ENCODE measurements at regions not wholly inside any gene's neighbourhood (a gene's known extent, or its start where the extent isn't known, plus 50 kb on each side); places are given as distances from the start of the nearest gene placed in this dataset.

GRCh38 chr5:6041977-6042550, 336.3 kb downstream of the MED10 start:
- TF ChIP-seq CTCF (IDR thresholded peaks at IDR 0.05; ENCODE audit: insufficient read depth, low read length) (no peak), POLR2AphosphoS5 (IDR thresholded peaks at IDR 0.05; ENCODE audit: low read depth) (no peak)

Measured in HL-60 (cell line).